ENCODE measurements at regions not wholly inside any gene's neighbourhood (a gene's known extent, or its start where the extent isn't known, plus 50 kb on each side); places are given as distances from the start of the nearest gene placed in this dataset.
"Not testable (repeated sequence)": the region's sequence is repeated elsewhere in the genome, so short reads cannot be mapped to it uniquely, and the experiment has no call there.

- DNase-seq, result no peak
Measured at GRCh38 chr3:194249323-194250097, 101.6 kb downstream of the CPN2 start.

DNA sequence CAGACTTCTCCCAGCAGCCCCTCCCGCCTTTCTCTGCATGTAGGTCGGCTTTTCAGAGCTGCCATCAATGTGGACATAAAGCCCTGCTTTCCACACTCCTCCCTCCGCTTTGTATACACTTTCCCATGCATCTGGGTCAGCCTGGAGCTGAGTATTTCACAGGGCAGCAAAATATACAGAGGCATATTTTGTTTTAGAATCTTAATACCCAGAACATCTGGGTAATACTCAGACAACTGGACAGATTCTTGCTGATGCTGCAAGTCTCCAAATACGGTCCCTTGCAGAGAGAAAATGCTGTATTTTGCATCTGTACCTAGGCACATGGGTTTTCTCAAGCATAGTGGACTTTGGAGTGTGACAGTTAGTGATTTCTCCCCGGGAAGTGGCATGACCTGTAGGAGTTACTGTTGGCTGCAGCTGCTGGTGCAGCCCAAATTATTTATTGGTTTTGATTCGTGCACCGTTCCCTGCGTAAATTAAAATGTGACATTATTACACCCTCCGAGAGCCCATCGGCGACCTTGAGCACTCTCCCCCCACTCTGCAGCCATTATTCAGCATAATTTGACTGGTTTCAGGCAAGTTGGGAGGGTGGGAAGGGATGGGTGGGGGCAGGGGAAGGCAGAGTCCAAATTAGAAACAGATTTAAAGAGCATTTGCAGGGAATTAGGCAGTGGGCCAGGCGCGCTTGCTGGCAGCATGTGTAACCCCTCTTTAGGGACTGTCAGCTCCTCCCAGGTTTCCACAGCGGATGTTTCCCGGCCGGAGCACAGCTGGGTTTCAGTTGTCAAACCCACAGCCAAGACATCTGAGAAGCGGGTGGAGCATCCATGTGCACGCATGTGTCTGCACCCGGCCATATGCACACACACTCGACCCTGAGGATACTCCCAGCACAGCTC, 100.8 kb downstream of the CPN2 start:
- DNase-seq, result peak; percentile 80

DNA sequence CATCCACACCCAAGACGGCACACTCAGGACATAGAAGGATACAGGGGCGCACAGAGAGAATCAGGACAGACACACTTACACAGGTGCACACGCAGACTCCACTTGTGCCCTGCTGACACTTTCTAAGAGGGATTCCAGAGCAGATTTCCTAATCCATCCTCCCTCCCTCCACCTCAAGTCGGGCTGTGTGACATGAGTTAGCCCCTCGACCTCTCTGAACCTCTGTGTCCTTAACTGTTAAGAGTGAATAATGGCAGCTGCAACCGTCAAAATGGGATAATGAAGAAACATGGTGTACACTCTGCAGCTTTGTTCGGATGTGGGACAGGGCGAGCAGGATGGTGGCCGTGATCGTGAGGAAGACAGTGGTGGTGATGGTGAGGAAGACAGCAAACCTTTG, 100.1 kb downstream of the CPN2 start:
- DNase-seq, result no peak

- DNase-seq, result no peak
Measured at GRCh38 chr3:194251461-194251860, 99.7 kb downstream of the CPN2 start.

GRCh38 chr3:194251891-194252560, 99.1 kb downstream of the CPN2 start:
- DNase-seq, result no peak

DNA sequence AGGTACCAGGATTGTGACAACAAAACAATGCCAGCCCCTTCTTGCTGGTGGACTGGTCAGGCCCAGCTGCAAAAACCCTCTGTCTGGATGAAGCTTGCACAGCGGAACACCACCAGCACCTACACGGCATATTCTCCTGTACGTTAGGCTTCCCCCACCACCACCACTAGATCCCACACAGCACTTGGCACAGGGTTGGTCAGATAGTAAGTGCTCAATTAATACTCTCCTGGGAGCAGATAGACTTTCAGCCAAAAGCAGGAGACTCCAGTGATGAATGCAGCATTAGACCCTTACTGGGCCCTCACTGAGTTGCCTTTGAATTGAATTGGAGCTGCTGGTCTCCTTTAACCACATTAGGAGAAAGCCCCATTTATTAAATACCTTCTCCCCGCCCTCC, 97.9 kb downstream of the CPN2 start:
- DNase-seq, result no peak

GRCh38 chr3:194254040-194254439, 97.1 kb downstream of the CPN2 start:
- no peak for DNase-seq

GRCh38 chr3:194255252-194256039, 95.7 kb downstream of the CPN2 start:
- DNase-seq, result no peak

DNA sequence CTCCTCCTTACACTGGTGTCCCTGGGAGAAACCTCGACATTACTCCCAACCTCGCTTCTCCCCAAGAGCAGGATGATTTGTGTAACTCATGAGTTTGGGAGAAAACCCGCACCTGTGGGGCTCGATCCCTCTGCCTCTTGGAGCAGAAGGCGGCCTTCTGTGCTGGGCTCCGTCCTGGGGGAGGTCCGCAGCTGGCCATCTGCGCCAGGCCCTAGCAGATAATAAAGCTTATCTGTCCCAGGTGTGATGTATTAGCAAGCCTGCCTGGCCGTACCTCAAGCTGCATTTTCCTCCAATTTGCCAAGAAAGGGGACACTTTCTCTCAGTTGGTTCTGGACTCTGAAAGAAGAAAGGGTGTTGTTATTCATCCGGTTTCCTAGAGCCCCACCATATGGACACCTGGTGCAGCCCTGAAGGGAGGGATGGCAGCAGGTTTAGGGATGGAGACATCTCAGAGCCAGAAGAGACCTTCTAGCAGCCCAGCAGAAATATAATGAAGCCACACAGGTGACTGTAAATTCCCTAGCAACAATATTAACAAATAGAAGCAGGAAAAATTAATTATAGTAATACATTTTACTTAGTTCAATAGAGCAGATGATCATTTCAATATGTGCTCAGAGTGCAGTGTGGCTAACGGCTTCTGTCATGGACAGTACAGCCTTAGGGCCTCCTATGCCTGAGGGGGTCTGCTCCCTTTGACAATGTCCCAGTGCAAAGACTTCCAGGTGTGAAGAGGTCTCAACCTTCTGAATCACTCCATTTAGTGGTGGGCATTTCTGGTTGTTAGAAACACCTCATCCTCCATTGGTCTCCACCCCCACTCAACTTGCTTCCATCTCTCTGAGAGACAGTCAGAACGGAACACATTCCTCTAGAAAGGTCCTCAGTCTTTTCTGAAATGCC, 94.8 kb downstream of the CPN2 start:
- no peak for DNase-seq

DNA sequence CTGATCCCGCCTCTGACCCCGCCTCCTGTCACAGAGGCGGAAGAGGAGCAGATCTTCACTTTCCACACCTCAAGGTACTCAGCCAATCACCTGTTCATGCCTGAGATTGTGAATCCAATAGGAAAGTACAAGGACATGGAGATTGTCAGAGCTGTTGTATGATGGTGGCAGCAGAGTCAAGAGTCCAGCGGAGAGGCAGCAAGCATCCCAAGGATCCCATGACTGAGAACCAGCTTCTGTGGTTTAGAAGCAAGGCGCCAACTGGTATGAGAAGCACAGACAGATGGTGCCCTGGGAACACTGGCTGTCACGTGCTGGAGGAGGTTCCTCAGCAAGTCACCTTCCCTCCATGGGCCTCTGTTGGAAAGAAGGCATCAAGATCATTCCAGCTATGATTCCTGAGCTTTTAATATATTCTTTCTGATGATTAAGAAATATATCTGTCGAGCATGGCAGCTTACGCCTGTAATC, 93.9 kb downstream of the CPN2 start:
- no peak for DNase-seq

DNA sequence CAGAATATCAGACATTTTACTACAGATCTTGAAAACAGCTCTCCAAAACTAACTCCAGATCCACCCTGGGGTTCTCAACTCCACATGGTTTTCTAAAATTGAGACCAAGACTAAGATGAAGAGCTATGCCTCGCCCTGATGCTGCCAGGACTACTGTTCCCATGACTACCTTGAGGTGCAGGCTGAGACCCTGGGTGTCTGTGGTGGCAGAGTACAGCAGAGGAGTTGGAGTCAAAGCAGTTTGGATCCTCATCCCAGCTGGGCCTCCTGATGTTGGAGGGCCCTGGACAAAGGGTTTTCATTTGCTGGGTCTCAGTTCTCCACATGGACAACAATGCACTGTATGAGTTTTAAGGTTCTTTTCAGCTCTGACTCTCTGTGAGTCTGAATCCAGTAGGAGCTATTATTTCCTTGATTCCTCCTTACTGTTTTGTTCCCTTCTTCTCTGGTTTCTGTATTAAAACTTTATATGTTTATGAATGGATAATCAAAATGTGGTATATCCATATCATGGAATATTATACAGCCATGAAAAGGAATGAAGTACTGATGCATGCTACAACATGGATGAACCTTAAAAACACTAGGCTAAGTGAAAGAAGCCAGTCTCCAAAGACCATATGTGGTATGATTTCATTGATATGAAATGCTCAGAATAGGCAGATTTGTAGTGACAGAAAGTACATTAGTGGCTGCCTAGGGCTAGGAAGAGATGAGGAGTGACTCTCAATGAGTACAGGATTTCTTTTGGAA, 93.0 kb downstream of the CPN2 start:
- DNase-seq, result no peak

- no peak for DNase-seq
Measured at GRCh38 chr3:194259982-194260766, 91.0 kb downstream of the CPN2 start.

DNA sequence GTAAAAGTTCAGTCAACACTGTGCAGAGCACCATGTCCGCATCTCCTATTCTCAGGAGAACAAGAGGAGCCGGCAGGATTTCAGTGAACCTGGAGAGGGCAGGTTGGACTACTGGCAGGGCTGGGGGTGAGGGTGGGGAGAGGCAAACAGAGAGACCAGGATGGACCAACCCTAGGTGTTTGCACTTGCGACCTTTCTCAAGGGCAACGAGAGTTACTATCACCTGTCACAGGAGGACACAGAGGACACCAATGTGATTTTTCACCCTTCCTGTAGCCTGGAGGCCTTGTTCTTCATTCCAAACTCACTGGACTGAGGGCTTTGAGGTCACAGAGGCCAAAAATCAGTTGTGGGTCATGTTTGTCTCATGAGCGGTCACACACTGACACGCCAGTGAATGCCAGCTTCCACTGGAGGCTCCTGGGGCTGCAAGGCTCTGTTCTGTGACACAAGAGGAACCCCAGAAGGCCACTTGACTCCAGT, 89.5 kb downstream of the CPN2 start:
- no peak for DNase-seq

GRCh38 chr3:194262176-194262924, 88.8 kb downstream of the CPN2 start:
- no peak for DNase-seq

- no peak for DNase-seq
Measured at GRCh38 chr3:194262925-194263305, 88.2 kb downstream of the CPN2 start.

DNA sequence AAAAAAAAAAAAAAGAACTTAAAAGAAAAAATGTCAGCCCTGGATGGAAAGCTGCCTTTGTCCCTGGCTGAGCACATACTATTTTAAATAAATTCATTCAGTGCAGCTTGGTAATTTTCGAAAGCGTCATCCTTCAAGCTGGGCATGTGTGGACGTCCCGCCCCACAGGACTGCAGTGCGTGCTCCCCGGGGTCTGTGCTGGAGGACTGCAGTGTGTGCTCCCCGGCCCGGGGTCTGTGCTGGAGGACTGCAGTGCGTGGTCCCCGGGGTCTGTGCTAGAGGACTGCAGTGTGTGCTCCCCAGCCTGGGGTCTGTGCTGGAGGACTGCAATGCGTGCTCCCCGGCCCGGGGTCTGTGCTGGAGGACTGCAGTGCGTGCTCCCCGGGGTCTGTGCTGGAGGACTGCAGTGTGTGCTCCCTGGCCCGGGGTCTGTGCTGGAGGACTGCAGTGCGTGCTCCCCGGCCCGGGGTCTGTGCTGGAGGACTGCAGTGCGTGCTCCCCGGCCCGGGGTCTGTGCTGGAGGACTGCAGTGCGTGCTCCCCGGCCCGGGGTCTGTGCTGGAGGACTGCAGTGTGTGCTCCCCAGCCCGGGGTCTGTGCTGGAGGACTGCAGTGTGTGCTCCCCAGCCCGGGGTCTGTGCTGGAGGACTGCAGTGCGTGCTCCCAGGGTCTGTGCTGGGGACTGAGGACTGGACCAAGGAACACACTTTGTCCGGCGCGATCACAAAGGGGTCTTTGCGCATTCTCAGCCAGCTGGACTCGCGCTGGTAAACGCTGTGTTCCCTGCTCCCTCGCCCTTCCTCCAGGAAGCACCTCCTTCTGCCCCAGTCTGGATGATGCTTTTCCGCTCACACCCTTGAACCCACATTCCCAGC, 86.3 kb downstream of the CPN2 start:
- DNase-seq, result not testable (repeated sequence)

GRCh38 chr3:194265505-194265892, 85.6 kb downstream of the CPN2 start:
- no peak for DNase-seq
